GM12892 (cell line): ENCODE measurements at regions not wholly inside any gene's neighbourhood (a gene's known extent, or its start where the extent isn't known, plus 50 kb on each side); places are given as distances from the start of the nearest gene placed in this dataset.

Experiments
- POLR2A ChIP-seq: IDR thresholded peaks from 2 replicates; pipeline ENCODE4 v1.6.1; 2011; ENCODE audit warnings: low read depth, low read length, control low read depth
- POLR2AphosphoS5 ChIP-seq: IDR thresholded peaks from 2 replicates; pipeline ENCODE4 v1.6.1; 2011; ENCODE audit warnings: low read depth, low read length, control low read depth
- TAF1 ChIP-seq: IDR thresholded peaks from 2 replicates; pipeline ENCODE4 v1.6.1; 2011; ENCODE audit warnings: low read depth, mild to moderate bottlenecking, control low read depth, low read length, borderline replicate concordance

- no peak for TF ChIP-seq POLR2A
- TF ChIP-seq POLR2AphosphoS5, result no peak
- no peak for TF ChIP-seq TAF1
Observed at GRCh38 chr14:86897704-86898513, 1095.1 kb downstream of the GALC start.
